GM19372 (cell line): ENCODE measurements at regions not wholly inside any gene's neighbourhood (a gene's known extent, or its start where the extent isn't known, plus 50 kb on each side); places are given as distances from the start of the nearest gene placed in this dataset.

ENCODE experiments used
- ATAC-seq: cut with Tn5 transposase; IDR thresholded peaks from one replicate; pipeline ENCODE4 v1.9.1; 2021; ENCODE audit warnings: mild to moderate bottlenecking, low read depth, moderate library complexity; ENCODE audit not compliant: unreplicated experiment

DNA sequence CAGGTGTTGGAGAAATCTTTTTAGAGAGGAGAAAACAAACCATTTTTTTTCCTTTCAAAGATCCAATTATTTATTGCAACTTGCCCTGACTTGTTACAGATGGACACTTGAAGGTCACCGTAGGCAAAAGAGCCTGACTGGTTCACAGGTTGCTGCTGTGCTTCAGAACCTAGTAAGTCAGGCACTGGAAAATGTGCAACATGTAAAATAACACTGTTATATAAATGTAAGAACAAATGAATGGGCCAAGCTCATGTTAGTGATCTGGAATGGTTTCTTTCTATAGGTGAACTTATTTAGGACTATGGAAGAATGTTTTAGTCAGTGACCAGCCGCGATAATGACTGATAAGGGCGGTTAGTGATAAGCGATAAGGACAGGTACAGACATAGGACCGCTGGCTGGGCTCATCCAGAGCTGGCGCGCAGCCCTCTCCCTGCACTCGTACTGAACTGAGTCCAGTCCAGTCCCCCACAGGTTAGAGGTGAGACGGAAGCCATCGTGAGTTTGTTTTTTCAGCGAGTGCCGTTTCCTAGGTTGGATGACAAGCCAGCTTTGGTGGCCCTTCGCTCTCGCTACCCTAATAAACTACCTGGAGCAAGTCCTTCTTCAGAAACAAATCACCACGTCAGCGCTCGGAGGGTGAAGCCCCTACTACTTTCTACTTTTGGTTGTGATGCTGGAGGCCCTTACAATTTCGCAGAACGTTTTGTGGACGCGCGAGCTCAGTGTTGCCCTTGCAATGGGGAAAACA, 94.4 kb upstream of the PRDM1 start:
- ATAC-seq: no peak

DNA sequence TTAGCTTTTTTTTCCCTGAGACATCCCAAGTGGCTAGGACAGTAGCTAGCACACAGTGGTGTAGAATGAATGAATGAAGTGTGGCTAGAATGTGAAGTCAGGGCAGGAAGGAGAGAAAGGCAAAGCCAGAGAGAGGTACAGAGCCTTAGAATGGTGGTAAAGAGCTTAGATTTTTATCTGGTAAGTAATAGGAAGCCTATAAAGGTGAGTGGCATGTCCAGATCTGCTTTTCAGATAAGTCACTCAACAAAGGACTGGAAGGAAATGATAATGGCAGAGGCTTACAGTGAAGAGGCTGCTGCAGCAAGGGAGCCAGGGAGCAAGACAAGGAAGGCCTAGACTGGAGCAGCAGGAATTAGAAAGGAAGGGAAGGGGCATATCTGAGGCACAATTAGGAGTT, 96.0 kb upstream of the PRDM1 start:
- ATAC-seq: no peak

DNA sequence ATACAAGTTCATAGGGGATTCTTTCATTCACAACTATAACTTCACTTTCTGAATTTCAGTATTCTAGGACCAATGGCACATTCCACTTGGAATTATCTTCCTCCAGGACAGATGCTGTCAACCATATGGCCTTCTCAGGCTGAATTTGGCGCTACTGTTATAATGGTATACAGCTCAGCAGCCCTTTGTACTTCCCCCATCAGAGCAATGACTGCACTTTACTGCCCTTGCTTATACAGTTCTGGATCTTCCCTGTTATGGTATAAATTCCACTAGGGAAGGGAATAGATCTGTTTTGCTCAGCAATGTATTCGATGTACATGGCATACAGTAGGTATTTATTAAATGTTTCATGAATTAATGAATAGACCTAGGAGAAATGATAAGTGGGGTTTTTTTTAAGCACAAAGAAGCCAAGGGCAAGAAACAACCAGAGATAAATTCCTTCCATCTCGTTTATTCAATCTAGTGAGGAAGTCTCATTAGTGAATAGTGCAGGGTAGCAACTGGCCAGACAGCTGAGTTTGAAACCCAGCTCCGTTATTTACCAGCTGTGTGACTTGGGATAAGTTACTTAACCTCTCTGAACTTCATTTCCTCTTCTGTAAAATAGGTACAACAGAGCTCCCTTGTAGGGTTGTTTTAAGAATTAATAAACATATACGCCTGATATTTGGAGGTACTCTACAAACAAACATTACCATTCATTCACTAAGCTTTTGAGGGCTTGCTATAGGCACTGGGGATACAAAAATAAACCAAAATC, 97.1 kb upstream of the PRDM1 start:
- no peak for ATAC-seq

DNA sequence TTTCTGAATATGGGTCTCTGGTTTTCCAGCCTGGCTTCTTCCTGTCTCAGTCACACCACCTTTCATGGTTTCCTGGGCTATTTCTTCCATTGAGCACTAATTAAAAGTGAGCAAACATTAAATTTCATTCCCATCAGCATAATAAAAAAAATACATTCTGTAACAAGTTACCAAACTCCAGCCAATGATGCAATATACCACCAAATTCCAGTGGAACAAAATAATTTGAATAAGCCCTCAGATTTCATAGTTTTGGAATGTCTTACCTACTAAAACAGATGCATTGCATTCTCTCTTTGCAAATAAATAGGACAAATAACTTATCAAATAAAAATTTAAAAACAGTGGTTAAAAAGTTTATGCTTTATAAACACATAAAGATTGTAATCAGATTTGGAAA, 97.8 kb upstream of the PRDM1 start:
- ATAC-seq: no peak

DNA sequence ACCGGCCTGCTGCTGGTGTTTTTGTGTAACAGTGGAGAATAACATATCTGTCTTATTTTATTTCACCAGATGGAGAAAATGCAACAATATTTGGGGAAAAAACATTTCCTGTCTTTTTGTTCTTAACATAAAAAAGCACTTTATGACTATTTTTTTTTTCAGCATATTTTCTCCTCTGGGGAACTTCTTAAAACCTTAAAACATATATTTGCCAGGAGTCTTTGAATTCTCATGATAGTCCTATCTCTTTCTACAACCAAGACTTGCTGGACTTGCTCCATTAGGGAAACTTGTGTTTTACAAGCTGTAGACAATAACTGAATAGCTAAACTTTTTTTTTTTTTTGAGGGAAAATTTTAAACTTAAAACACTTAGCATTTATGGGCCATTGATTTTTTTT, 98.6 kb upstream of the PRDM1 start:
- ATAC-seq: no peak

DNA sequence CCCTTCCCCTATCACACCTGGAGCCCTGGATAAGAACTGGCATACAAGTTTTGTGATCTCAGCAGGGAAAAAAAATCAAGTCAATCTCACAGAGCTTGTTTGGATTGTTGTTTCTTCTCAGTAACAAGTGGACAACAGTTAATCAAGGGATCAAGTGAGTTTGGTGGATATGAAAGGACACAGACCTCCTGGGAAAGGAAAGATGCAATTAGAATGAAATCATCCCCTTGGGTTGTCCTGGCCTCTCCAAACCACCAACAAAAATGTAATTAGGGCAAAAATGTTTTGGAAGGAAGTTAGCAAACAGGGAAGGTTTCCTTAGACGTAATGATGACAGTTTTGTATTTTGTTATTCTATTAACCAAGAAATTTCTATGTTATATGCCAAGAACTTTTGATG, 99.1 kb upstream of the PRDM1 start:
- ATAC-seq: no peak

DNA sequence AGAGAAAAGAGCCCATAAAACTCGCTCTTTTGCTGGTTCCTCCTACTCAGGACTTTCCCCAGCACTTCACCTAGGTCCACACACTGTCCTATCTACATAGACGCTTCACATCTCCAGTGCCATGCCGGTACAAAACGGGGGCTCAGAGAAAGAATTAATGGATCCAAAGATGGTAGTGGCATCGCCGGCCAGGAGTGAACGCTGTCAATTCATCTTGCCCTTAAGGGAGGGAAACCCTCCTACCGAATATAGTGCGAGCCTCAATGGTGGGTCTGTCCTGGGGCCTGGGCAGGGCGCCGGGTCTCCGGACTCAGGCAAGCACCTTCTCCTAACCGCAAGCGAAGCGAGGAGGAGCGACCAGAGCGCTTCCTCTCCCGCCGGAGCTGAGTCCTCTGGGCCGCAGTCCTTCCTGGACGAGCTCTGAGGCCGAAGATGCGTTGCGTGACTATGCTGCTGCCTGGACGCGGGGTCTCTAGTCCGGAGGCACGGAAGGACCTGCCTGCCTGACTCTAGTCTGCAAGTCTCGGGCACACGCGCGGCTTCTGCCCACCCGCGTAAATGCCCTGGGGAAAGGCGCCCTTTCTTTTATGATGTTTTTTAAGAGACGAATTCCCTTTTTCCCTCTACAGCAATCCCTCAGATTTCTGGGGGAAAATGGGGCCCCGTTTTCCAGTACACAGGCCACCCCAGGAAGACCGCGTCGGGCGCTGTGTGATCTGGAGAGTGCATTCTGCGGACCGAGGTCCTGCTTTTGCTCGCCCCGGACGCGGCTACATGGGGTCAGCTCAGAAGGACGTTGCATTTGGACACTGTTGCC, 100.1 kb upstream of the PRDM1 start:
- ATAC-seq: no peak

DNA sequence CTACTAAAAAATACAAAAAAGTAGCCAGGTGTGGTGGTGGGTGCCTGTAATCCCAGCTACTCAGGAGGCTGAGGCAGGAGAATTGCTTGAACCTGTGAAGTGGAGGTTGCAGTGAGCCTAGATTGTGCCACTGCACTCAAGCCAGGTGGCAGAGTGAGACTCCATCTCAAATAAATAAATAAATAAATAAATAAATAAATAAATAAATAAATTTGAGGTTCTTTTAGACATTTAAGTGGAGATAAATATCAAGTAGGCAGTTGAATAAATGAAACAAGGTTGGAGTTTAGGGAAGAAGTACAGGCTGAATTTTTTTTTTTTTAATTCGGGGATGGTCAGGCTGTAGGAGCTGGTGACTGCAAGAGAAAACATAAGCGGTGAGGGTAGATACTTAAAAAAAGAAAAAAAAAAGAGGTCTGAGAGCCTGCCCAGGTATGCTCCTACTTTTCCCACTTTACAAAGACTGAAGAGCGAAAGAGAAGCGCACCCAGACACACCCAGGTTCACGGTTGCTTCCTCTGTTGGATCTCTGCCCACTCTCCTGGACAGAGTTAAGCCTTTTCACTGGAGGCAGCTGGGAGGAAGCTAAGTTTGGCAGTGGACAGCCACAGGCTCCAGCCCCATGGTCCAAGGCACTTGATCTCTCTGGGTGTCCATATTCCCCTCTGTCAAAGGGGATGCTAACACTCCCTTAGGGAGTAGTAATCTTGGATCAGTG, 100.9 kb upstream of the PRDM1 start:
- ATAC-seq: no peak

DNA sequence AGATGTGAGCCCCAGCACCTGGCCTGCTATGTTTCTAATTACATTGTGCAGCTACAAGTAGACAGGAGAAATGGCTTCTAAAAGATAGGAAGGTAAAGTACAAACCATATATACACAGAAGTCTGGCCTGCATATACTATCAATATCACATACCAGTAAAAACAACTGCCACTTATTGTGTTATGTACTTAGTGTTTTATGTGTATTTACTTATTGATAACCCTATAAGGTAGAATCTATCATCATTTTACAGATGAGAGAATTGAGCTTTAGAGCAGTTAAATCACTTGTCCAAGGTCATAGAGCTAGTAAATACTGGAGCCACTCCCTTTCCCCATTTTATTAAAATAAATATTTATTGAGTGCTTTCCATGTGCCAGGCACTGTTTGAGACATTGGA, 102.4 kb upstream of the PRDM1 start:
- ATAC-seq: no peak

DNA sequence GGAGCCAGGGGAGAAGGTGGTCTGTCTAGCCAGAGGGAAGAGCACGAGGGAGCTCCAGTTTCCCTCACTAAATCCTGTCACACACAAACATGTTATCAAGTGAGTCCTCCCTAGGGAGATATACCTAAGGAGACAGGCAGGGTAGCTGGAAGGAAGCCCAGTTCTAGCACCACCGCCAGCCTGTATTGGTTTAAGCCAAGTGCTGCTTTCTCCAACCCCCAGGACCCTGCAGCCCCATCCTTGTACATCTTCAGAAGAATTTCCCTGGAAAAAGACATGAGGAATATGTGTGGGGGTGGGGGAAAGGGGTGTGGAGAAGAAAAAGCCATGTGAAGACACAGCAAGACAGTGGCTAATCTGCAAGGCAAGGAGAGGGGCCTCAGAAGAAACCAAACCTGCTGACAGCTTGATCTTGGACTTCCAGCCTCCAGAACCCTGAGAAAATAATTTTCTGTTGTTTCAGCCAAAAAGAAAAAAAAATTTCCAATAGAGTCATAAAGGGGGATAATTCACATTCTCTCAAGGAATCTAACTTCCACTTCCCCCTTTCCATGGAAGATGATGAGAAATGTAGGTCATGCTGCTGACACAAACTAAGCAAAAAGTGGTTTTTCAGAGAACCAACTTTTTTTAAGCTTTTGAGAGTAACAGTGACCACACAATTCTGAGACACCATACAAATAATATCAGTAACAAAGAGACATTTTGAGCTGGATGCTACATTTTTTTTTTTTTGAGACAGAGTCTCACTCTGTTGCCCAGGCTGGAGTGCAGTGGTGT, 103.2 kb upstream of the PRDM1 start:
- no peak for ATAC-seq

DNA sequence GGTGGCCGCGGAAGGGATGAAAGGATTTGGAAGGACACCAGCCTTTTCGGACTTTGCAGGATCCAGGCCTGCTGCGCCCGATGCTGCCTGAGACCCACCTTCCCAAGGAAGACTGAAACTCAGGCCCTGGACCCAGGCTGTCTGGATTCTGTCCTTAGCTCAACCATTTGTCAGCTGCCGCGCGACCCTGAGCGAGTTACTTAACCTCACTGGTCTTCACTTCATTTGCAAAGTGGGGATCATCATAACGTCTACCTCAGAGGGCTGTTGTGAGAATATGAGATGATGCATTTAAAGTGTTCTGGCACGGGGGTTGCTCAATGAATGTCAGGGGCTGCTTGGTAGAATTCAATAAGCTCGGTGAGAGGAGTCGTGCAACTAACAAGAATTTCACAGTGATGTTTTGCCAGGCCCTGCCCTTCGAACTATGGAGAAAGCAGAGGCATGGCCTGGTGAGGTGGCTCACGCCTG, 104.2 kb upstream of the PRDM1 start:
- no peak for ATAC-seq

DNA sequence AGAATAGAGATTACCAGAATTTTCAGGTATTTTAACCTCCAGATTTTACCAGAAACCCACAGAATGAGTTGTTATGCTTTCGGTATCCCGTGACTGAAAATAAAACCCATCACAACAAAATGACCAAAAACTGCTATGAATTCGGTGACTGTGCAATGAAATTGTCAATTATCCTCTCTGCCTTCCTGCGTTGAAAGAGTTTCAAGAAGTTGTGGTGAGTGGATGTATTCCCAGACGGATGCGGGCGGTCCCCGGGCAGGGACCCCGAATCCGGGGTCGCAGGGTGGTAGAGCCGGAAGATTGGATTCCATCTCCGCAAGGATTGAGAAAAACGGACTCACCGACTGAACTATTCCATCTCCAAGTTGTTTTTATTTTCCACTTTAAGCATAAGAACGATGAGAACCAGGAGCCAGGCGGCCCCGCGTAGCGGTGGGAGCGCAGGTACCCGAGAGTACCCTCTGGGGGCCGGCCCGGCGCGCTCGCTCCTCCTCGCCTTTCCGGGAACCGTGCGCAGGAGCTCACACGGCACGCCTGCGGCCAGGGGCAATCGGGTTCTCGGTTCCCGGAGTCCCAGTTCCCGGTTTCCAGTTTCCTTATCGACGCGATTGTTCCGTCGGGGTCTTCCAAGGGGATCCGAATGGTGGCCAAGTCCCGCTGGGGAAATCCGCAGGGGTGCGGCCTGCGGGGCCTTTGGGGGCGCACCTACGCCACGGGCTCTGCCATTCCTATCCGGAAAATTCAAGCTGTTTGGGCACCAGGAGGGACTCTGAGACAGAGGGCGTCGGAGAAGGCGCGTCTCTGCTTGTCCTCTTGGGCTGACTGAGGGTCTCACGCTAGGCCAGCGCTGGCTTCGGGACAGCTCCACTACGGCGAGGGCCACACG, 104.9 kb upstream of the PRDM1 start:
- no peak for ATAC-seq

DNA sequence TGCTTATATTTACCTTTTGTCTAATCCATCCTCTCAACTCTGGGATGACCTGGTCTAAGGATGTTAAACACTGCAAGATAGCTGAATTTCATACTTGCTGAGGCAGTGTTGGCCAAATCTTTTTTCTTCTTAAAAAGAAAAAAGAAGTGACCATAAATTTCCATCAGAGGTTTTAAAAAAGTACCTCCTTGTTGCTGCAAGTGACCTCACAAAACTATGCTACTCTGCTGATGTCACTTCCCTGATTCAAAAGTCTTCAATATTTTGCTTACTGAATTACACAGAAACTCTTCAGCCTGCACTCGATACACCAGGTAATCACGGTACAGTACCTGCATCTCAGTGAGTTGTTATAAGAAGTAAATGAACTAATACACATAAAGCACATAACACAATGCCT, 107.2 kb upstream of the PRDM1 start:
- ATAC-seq: no peak

DNA sequence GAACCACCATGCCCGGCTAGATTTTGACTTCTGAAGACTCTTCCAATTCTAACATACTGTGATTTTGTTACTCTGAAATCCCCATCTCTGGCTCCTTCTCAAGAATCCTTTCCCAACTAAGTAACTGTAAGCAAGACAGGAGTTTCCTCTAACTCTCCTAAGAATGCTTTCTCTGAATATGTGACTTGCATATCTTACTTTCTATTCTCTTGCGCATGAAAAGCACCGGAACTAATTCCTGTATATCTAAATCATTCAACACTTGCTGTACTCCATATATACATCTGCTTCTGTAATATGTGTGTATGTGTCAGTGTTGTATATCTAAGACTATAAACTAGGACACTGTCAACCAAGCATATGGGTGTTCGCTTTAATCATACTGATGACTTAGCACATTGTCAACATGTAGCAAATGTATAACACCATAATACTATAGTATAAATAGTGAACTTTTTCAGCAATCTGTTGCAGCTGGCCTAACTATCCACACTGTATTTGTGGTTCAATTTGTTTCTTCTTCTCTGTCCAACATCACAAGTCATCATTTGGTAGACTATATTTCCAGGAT, 108.1 kb upstream of the PRDM1 start:
- ATAC-seq: no peak

DNA sequence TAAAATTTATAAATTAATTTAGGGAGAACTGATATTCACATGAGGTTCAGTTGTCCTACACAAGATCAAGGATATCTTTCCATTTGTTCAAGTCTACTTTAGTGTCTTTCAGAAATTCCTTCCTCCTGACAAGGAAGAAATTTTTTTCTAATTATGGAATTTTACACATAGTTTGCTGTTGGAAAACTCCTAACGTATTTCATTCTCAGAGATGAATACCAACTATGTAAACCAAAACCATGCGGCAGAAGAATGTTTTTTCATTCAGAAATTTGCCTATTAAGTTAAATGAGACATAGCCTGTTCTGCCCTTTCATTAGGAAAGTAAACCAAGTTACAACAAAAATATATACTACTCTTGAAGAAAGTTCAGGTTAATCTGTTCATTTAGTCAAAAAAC, 111.2 kb upstream of the PRDM1 start:
- no peak for ATAC-seq

DNA sequence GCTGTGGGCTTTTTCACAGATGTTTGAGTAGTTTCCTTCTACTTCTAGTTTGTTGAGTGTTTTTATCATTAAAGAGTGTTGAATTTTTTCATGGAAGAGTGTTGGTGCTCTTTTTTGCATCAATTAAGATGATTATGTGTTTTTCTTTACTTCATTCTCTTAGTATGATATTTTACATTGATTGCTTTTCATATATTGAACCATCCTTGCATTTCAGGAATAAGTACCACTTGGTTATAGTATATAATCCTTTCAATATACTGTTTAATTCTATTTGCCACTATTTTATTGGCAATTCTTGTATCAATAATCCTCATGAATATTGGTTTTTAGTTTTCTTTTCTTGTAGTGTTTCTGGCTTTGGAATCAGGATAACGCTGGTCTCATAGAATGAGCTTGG, 113.7 kb upstream of the PRDM1 start:
- no peak for ATAC-seq

DNA sequence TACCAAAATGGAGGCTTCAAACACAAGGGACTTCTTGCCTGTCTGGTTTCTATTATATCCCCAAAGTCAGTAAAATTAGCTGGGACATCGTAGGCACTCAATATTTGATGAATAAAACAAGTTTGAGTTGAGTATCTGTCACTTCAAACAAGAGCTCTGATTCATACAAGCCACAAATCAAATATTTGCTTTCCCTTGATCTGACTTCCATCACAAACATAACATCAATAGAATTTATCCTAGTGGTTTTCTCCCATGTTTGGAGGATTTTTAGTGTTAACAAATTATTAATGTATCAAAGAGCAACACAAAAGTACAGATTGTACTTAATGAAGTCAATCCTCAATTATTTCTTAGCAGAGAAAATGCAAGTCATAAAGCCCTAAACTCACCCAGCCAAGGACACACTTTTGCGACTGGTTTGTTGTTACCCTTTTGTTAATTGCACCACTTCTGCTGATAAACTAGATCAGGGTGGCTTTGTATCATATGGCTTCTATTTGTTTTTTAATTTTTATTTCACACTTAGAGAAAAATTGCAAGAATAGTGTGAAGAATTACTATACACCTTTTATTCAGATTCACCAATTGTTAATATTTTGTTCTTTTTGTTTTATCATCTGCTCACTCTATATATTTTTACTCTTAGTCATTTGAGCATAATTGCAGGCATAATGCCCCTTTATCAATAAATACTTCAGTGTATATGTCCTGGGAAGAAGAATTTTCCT, 117.4 kb upstream of the PRDM1 start:
- ATAC-seq: no peak
